ENCODE measurements at regions not wholly inside any gene's neighbourhood (a gene's known extent, or its start where the extent isn't known, plus 50 kb on each side); places are given as distances from the start of the nearest gene placed in this dataset.
A peak's percentile ranks its signal among the peaks of the same experiment; 100 is the strongest.
"Not testable (repeated sequence)": the region's sequence is repeated elsewhere in the genome, so short reads cannot be mapped to it uniquely, and the experiment has no call there.

DNA sequence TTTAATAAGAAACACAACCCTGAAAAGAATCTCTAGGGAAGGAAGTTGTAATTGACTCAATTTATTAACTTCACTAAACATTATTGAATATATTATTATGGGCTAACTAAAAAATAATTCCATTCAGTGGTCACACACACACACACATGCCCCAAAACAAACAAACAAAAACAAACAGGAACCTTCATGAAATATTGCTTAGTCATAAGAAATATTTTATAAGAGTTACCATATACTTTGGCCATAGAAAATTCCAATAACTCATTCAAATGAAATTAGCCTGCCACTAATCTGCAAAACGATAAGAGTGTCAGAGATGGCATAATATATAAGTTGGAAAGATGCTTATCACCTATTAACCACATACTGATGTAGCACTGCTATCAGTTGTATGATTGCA, 268.4 kb upstream of the AMIGO2 start:
- DNase-seq (ENCODE audit: low read depth): no peak

DNA sequence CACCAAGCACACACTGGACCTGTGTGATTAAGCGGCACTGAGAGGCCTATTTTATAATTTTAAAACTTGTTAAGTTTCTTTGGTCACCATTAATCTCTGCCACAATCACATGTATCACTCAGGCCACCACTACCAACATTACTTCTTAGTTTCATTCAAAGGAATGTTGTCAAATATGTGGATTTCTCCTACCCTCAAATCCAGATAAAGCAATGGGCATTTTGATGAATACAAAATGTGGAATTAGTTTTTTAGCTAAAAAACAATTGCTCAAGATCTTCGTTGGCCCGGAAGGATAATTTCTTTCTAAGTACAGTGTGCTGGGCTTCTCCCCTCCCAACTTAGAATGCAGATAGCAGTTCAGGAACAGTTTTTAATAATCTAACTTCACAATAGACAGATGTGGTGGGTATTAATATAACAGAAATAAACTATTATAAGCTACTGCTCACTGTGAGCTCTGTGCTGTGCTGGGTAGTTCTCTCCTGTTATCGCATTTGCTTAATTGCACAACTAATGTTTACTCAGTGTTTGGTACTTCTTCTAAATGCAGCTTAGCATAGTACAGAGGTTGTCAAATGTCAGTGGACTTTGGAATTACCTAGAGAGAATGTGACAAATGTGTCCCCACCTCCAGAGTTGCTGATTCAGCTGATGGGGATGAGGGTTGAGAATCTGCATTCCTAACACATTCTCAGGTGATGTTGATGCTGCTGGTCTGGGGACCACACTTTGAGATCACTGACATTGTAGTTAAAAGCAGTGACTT, 266.7 kb upstream of the AMIGO2 start:
- peak; percentile 25 for DNase-seq (ENCODE audit: low read depth)

DNA sequence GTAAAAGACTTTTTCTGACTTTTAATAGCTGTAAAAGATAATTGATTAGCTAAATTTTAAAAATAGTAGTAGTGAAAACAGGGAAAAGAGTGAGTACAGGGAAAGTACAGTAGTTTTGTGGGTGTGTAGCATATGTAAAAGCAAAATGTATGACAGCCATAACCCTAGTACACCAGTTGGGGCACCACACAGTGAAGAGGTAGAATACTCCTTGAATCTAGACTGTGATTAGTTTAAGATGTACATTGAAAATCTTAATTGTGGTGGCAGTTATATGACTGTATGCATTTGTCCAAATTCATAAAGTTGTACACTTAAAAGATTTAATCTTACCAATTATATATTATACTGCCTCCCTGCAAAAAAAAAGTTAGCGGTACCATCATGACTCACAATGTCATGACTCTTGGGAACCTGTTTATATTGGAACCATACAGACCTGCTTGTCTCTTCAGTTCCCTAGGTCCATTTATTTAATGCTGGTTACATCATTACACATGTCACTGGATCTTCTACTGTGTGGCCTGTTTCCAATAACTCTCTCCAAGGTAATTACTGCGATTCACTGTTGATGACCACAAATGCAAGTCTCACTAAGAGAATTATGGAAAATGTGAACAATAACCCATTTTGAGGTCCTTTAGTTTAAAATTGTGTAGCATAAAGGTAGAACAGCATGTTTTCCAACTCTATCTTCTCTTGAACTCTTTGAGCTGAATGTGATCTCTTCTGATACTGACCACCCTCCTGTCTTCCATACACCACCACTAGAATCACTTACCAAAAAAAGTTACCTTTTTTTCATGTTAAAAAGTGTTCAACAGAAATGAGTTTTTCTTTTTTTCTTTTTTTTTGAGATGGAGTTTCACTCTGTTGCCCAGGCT, 264.2 kb upstream of the AMIGO2 start:
- DNase-seq (ENCODE audit: low read depth): peak; percentile 17

DNA sequence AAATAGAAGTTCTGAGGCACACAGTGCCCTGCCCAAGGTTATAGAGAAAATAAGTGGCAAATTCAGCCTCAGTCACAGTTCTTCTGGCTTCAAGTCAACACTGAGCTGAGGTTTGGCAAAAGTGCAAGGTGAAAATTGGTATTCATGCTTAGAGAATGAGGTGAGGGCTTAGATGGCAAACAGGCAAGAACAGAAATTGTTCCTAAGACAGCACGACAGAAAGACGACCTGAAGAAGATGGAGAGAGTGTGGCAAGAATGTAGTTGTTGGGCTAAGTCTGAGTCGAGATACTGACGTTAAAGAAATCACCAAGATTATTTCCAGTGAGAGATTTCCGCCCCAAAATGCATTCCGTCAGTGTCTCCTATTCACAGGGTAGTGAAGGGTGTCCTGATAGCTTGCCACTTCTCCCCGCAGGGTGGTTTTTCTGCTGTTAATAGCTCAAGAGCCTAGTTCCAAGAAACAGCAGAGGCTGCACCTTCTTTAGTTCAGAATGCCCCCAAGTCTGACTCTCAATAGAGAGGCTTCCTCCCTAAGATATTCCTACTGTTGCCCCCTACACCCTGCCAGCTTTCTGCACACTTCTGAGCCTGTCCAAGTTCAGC, 260.8 kb upstream of the AMIGO2 start:
- no peak for DNase-seq (ENCODE audit: low read depth)

DNA sequence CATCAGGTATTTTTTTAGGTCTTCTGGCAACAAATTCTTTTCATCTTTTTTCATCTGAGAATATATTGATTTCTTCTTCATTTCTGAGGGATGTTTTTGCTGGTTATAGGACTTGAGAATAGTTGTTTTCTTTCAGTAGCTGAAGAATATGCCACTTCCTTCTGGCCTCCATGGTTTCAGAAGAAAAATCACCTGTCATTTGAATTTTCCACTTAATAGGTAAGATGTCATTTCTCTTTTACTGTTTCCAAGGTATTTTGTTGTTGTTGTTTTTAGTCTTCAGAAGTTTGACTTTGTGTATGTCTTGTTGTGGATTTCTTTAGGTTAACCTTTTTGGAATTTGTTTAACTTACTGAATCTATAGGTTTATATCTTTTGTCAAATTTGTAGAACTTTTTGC, 257.8 kb upstream of the AMIGO2 start:
- no peak for DNase-seq (ENCODE audit: low read depth)

DNA sequence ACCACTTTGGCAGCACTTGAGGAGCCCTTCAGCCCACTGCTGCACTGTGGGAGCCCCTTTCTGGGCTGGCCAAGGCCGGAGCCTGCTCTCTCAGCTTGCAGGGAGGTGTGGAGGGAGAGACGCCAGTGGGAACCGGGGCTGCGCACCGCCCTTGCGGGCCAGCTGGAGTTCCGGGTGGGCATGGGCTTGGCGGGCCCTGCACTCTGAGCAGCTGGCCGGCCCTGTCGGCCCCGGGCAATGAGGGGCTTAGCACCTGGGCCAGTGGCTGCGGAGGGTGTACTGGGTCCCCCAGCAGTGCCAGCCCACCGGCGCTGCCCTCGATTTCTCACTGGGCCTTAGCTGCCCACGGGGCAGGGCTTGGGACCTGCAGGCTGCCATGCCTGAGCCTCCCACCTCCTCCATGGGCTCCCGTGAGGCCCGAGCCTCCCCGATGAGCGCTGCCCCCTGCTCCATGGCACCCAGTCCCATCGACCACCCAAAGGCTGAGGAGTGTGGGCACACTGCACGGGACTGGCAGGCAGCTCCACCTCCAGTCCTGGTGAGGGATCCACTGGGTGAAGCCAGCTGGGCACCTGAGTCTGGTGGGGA, 253.6 kb upstream of the AMIGO2 start:
- not testable (repeated sequence) for DNase-seq (ENCODE audit: low read depth)

DNA sequence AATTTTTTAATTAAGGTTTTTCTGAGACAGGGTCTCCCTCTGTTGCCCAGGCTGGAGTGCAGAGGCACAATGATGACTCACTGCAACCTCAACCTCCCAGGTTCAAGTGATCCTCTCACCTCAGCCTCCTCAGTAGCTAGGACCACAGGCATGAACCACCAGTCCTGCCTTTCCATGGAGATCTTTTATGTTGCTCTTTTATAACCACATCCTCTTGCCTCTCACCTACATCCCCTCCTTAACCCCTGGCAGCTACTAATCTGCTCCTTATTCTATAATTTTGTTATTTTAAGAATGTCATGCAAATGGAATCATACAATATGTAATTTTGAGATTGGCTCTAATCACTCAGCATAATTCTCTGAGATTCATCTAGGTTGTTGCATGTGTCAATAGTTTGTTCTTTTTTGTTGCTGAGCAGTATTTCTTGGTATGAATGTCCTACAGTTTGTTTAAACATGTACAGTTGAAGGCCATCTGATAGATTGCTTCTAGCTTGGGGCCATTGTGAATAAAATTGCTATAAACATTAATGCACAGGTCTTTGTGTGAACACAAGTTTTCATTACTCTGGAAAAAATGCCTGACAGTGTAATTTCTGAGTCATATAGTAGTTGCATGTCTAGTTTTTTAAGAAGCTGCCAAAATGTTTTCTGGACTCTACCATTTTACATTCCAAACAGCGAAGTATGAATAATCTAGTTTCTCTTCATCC, 249.2 kb upstream of the AMIGO2 start:
- no peak for DNase-seq (ENCODE audit: low read depth)

DNA sequence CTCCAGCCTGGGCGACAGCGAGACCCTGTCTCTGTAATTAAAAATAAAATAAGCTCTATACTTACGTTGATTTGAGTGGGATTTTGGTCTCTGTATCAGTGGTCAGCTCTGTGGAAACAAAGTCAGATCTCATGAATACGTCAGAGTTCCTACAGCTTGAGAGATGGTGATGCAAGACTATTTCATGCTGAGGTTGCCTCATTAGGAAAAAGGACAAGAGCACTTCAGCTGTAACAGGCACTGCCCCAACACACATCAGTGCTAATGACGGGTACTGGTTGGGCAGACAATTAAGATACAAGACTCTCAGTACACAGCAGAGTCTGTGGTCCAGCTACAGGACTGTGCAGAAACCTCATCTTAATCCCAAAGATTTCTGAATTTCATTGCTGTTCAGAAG, 246.4 kb upstream of the AMIGO2 start:
- no peak for DNase-seq (ENCODE audit: low read depth)

DNA sequence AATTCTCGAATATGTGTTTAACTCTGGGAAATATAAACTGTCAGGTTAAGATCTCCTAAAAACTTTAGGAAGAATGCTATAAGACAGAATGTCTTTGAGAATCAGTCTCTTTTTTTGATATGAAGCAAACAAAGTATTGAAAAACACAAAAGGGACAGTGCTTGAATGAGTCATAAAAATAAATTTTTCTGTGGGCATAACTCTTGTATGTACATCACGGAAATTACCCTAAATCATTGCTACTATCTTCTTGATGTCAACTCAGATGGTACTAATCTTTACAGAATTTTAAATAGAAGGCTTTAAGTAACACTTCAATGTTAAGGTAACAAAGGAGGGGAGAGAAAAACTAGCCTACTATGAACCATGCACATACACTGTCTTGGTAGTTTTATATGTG, 244.0 kb upstream of the AMIGO2 start:
- no peak for DNase-seq (ENCODE audit: low read depth)

DNA sequence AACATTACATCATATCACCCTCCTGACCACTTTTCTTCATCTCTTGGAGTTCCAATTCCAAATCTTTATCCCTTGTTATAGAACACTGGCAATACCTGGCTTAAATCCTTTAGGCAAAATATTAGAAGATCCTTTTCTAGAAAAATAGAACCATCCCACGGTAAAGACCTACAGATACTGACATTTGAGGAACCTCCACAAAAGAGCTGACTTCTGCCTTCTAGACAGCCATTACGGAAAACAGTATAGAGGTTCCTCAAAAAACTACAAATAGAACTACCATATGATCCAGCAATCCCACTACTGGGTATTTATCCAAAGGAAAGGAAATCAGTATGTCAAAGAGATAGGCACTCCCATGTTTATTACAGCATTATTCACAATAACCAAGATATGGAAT, 241.7 kb upstream of the AMIGO2 start:
- no peak for DNase-seq (ENCODE audit: low read depth)

DNA sequence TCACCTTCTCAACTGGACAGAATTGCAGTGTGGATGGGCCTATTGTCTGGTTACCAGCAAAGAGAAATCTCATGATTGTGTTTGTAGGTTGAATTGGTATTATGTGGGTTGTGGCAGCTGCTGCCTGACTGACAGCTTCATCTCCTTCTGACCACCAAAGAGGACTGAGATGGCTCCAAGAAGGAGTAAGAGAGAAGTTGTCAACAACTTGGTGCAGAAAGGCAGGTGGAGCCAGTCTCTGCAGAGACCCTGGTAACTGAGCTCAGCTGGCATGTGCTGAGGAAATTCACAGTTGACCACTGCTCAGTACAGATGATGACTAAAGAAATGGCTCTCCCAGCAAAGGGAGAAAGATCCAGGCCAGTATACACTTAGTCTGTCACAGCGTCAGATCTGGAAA, 240.0 kb upstream of the AMIGO2 start:
- DNase-seq (ENCODE audit: low read depth): no peak

DNA sequence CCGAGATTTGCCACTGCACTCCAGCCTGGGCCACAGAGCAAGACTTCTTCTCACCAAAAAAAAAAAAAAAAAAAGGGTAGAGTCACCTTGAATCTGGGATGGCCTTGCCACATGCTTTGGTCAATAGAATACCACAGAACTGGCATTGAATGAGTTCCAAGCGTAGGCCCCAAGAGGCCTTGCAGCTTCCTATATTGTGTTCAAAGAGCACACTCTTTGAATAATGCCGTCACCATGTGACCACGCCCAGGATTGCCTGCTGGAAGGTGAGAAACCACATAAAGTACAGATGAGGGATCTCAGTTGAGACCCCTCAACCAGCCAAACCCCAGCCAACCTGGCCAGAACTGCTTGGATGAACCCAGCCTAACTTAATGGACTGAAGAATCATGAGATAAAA, 239.2 kb upstream of the AMIGO2 start:
- no peak for DNase-seq (ENCODE audit: low read depth)

DNA sequence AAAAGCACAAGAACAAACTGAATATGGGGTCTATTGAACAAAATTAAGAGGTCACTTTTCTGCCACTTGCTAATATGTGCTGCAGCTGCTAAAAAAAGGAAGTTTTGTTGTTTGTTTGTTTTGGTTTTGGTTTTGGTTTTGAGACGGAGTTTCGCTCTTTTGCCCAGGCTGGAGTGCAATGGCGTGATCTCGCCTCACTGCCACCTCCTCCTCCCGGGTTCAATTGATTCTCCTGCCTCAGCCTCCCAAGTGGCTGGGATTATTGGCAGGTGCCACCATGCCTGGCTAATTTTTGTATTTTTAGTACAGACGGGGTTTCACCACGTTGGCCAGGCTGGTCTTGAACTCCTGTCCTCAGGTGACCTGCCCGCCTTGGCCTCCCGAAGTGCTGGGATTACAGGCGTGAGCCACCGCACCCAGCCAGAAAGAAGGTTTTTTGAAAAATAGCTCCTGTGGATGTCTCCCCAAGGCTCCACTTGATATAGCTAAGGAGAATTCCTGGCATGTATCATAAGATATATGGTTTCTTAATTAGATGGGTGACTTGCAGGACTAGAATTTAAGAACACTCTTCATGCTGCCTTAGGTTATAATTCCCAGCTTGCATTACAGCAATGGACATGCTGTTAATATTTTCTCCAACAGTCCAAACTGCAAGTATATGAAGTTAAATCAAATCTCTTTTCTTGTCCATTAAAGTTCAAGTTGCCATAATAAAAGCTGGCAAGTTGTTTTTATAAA, 237.6 kb upstream of the AMIGO2 start:
- DNase-seq (ENCODE audit: low read depth): no peak

DNA sequence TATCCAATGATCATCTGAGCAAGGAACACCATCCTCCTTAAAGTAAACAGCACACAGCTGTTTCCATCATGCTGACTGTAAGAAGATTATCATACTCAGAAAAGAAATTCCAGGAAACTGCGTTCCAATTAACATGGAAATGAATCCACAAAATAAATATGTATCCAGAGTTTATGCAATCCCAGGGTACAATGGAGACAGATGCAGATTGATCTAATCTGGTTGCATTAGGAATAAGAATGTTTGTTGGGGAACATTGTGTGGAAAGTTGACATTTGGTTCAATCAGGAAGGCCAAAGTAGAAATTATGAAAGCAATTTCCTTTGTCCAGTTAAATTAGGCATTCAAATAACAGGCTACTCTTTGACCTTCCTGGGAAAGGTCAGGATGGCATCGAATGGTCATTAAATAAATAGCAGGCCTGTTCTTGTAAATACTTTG, 236.9 kb upstream of the AMIGO2 start:
- no peak for DNase-seq (ENCODE audit: low read depth)

DNA sequence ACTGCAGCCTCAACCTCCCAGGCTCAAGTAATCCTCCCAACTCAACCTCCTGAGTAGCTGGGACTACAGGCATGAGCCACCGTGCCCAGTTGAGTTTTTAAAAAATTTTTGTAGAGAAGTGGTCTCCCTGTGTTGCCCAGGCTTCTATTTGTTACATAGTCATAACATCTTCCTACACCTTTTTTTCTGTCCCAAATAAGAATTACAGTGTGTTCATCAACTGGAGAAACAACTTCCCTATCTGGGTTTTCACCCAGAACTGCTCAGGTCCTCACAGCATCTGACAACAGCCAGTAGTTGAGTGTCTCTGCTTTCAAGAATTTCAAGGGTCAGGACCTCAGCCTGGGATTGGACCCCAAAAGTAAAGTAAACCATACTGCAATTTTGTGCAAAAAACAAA, 235.2 kb upstream of the AMIGO2 start:
- DNase-seq (ENCODE audit: low read depth): no peak

DNA sequence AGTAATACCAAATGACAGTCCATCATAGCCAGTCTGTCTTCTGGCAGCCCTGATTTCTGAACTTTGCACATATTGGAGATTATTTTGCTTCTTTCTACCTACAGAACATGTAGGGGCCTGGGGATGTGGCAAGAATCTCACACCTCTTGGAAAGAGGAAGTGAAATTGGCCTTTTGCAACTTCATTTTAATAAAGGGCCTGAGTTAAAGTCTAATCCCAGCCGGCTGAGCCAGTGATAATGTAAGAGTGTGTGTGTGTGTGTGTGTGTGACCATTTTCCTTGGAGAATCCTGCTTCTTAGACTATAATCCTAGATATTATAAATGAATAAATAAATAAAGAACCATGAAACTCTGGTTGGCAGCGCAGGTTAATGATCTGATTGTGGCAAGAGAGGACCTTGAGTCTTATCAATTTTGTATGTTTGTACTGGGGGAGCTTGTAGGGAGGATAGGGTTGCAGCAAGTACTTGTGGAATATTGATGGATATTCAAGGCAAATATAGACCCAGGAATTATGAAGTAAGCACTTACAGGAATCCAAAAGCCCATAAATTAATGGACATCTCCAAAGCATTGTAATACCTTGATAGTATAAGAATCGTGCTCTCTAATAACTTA, 233.2 kb upstream of the AMIGO2 start:
- DNase-seq (ENCODE audit: low read depth): peak; percentile 44

DNA sequence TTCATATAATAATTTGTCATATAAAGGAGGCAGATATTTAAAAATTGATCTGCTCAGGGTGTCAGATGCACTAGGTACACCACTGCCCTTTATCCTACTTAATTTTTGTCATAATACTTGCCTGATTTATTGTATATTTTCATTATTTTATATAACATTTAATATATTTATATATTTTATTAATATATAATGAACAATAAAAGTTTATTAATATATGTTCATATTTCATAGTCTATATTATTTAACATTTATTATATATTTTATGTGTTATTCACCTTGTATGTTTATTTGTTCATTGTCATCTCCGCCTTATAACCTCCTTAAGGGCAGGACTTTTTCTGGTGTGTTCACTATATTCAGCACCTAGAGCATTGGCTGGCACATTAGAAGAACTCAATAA, 232.4 kb upstream of the AMIGO2 start:
- no peak for DNase-seq (ENCODE audit: low read depth)

DNA sequence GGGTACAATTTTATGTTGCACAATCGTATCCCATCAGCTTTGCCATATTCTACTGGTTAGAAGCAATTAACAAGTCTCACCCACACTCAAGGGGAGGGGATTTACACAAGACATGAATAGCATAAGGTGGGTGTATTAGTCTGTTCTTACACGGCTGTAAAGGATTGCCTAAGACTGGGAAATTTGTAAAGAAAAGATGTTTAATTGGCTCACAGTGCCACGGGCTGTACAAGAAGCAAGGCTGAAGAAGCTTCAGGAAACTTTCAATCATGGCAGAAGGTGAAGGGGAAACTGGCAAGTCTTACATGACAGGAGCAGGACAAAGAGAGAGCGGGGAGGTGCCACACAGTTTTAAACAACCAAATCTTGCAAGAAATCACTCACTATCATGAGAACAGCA, 231.8 kb upstream of the AMIGO2 start:
- no peak for DNase-seq (ENCODE audit: low read depth)

DNA sequence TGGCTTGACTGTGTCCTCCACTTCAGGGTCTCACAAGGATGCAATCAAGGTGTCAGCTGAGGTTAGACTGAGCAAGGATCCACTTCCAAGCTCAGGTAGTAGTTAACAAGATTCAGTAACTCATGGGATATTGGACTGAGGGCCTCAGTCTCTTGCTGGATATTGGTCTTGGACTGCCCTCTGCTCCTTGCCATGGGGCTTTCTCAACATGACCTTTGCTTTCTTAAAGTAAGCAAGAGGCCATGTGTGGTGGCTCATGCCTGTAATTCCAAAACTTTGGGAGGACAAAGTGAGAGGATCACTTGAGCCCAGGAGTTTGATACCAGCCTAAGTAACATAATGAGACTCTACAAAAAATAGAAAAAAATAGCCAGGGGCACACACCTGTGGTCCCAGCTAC, 231.3 kb upstream of the AMIGO2 start:
- no peak for DNase-seq (ENCODE audit: low read depth)

DNA sequence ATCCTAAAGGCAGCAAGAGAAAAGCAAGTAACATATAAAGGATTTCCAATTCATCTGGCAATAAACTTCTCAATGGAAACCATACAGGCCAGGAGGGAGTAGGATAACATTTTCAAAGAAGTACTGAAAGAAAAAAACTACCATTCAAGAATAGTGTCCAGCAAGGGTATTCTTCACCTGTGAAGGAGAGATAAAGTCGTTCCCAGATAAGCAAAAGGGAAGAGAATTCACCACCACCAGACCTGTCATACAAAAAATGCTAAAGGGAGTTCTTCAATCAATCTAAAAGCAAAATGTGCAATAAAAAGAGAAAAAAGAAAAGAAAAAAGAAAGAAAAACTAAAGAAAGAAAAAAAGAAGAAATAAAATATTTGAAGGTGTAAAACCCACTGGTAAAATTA, 228.9 kb upstream of the AMIGO2 start:
- DNase-seq (ENCODE audit: low read depth): no peak

Measured in renal cortical epithelial cell (primary cell).